H1 (cell line): ENCODE measurements at regions not wholly inside any gene's neighbourhood (a gene's known extent, or its start where the extent isn't known, plus 50 kb on each side); places are given as distances from the start of the nearest gene placed in this dataset.

Source experiments
- CTCF ChIA-PET: fragments of 300-600 bp; sonication (Branson Sonifier 250); formaldehyde crosslinking; loops from one replicate; lab custom pipeline; 2021; ENCODE audit not compliant: partially characterized antibody; lab: Charles Lee
- POLR2A ChIA-PET: fragments of 300-600 bp; sonication (Branson Sonifier 250); formaldehyde crosslinking; loops from one replicate; lab custom pipeline; 2021; ENCODE audit warnings: inconsistent platforms; ENCODE audit not compliant: partially characterized antibody; lab: Charles Lee
- DNase-seq, 2 experiments: peaks; one replicate each; pipeline versions ENCODE4 v3.0.0 to v3.0.0-alpha.2; 2010 to 2022; ENCODE audit warnings: low spot score in 2 of 2, low read depth in 1 of 2, mixed read lengths in 1 of 2
- FAIRE-seq: peaks from 2 replicates; lab custom pipeline; 2011; peaks lifted over from hg19 to GRCh38; lab: Jason Lieb, UNC
- H2AFZ ChIP-seq: 2 replicates; pipeline ENCODE4 v1.8.1; 2012; ENCODE audit warnings: low read length, inconsistent platforms
- H2AK5ac ChIP-seq: 2 replicates; pipeline ENCODE4 v1.6.1; 2013; ENCODE audit warnings: low read depth, low read length
- H2BK120ac ChIP-seq: replicated peaks from 2 replicates; pipeline ENCODE3; 2013; ENCODE audit warnings: low read depth, low read length, inconsistent platforms
- H2BK12ac ChIP-seq: 2 replicates; pipeline ENCODE4 v1.6.1; 2013; ENCODE audit warnings: low read depth, low read length
- H2BK15ac ChIP-seq: 2 replicates; pipeline ENCODE4 v1.6.1; 2013; ENCODE audit warnings: low read length
- H2BK20ac ChIP-seq: 2 replicates; pipeline ENCODE4 v1.6.1; 2013; ENCODE audit warnings: low read length
- H2BK5ac ChIP-seq: 2 replicates; pipeline ENCODE4 v1.6.1; 2013; ENCODE audit warnings: low read depth, low read length
- H3K14ac ChIP-seq: 2 replicates; pipeline ENCODE4 v1.6.1; 2013; ENCODE audit warnings: inconsistent platforms; ENCODE audit not compliant: insufficient read length
- H3K18ac ChIP-seq: 2 replicates; pipeline ENCODE4 v1.6.1; 2013; ENCODE audit warnings: low read length; ENCODE audit errors: extremely low read depth
- H3K23ac ChIP-seq: 2 replicates; pipeline ENCODE4 v1.6.1; 2013; ENCODE audit warnings: inconsistent platforms; ENCODE audit not compliant: insufficient read length
- H3K23me2 ChIP-seq: 2 replicates; pipeline ENCODE4 v1.6.1; 2013; ENCODE audit warnings: low read depth, low read length
- H3K27ac ChIP-seq: 2 replicates; pipeline ENCODE4 v1.6.1; 2011; ENCODE audit warnings: low read depth, low read length, inconsistent platforms
- H3K27me3 ChIP-seq, 4 experiments: replicated peaks in 1 of 4; 1 replicate in 1 of 4; 2 replicates in 3 of 4; pipeline versions ENCODE4 v1.6.1 to v1.8.1; 2011 to 2013; ENCODE audit warnings: low read length in 3 of 4, mild to moderate bottlenecking in 3 of 4, inconsistent platforms in 2 of 4, mixed read lengths in 2 of 4, moderate library complexity in 1 of 4; ENCODE audit not compliant: control insufficient read depth in 3 of 4, insufficient read depth in 3 of 4; ENCODE audit errors: extremely low read depth in 1 of 4
- H3K36me3 ChIP-seq, 4 experiments: 2 replicates each; pipeline versions ENCODE4 v1.6.1 to v1.8.1; 2011 to 2013; ENCODE audit warnings: mild to moderate bottlenecking in 4 of 4, low read length in 3 of 4, moderate library complexity in 2 of 4, control low read depth in 1 of 4, inconsistent platforms in 1 of 4; ENCODE audit not compliant: insufficient read depth in 4 of 4, control insufficient read depth in 2 of 4
- H3K4ac ChIP-seq: replicated peaks from 2 replicates; pipeline ENCODE3; 2013; ENCODE audit warnings: low read length, low read depth, mixed read lengths, inconsistent platforms; ENCODE audit not compliant: insufficient read length
- H3K4me1 ChIP-seq, 4 experiments: replicated peaks in 1 of 4; 1 replicate in 1 of 4; 2 replicates in 3 of 4; pipeline versions ENCODE4 v1.6.1 to v1.8.1; 2011 to 2013; ENCODE audit warnings: low read length in 3 of 4, inconsistent platforms in 2 of 4, mixed read lengths in 1 of 4; ENCODE audit not compliant: insufficient read depth in 4 of 4, control insufficient read depth in 3 of 4
- H3K4me2 ChIP-seq, 2 experiments: 2 replicates each; pipeline versions ENCODE4 v1.6.1 to v1.8.1; 2011 to 2013; ENCODE audit warnings: low read depth in 2 of 2, low read length in 2 of 2, control low read depth in 1 of 2, inconsistent platforms in 1 of 2, mild to moderate bottlenecking in 1 of 2; ENCODE audit not compliant: insufficient read depth in 1 of 2
- H3K4me3 ChIP-seq, 4 experiments: fragments of 200-600, 300-600 bp in 1 of 4; sonication (generic), shearing (Covaris generic), sonication (Bioruptor Twin) in 1 of 4; 2 replicates each; pipeline versions ENCODE4 v1.5.1 to v1.8.1; 2011 to 2016; ENCODE audit warnings: low read length in 4 of 4, low read depth in 3 of 4, control low read depth in 2 of 4, inconsistent platforms in 2 of 4, mild to moderate bottlenecking in 2 of 4, mixed read lengths in 1 of 4, moderate library complexity in 1 of 4; ENCODE audit not compliant: insufficient read depth in 2 of 4; ENCODE audit errors: extremely low read depth in 1 of 4
- H3K56ac ChIP-seq: replicated peaks from 2 replicates; pipeline ENCODE3; 2013; ENCODE audit warnings: low read depth, mild to moderate bottlenecking, mixed read lengths, low read length, inconsistent platforms; ENCODE audit not compliant: insufficient read length
- H3K79me1 ChIP-seq: 2 replicates; pipeline ENCODE4 v1.6.1; 2013; ENCODE audit warnings: low read depth, low read length, control low read depth
- H3K79me2 ChIP-seq, 2 experiments: 2 replicates each; pipeline versions ENCODE4 v1.6.1 to v1.8.1; 2012 to 2013; ENCODE audit warnings: low read length in 2 of 2, mild to moderate bottlenecking in 2 of 2, inconsistent platforms in 1 of 2; ENCODE audit not compliant: insufficient read depth in 2 of 2, control insufficient read depth in 1 of 2
- H3K9ac ChIP-seq, 4 experiments: replicated peaks in 1 of 4; 1 replicate in 1 of 4; 2 replicates in 3 of 4; pipeline versions ENCODE4 v1.6.1 to v1.8.1; 2011 to 2013; ENCODE audit warnings: low read depth in 3 of 4, low read length in 3 of 4, control low read depth in 2 of 4, mild to moderate bottlenecking in 2 of 4, moderate library complexity in 2 of 4, inconsistent platforms in 1 of 4; ENCODE audit errors: extremely low read depth in 1 of 4
- H3K9me3 ChIP-seq, 2 experiments: 2 replicates each; pipeline versions ENCODE4 v1.6.1 to v1.8.1; 2012 to 2013; ENCODE audit warnings: mild to moderate bottlenecking in 2 of 2, moderate library complexity in 2 of 2, control low read depth in 1 of 2, inconsistent platforms in 1 of 2, low read depth in 1 of 2, low read length in 1 of 2, mixed read lengths in 1 of 2; ENCODE audit not compliant: insufficient read depth in 2 of 2
- H4K20me1 ChIP-seq, 2 experiments: replicated peaks in 1 of 2; 2 replicates each; pipeline versions ENCODE3 to v1.8.1; 2011 to 2013; ENCODE audit warnings: inconsistent platforms in 2 of 2, low read length in 2 of 2, mild to moderate bottlenecking in 1 of 2; ENCODE audit not compliant: insufficient read depth in 2 of 2, control insufficient read depth in 1 of 2
- H4K5ac ChIP-seq: 2 replicates; pipeline ENCODE4 v1.6.1; 2013; ENCODE audit warnings: low read length, low read depth, mixed read lengths, inconsistent platforms; ENCODE audit not compliant: insufficient read length
- H4K8ac ChIP-seq: 2 replicates; pipeline ENCODE4 v1.8.0; 2013; ENCODE audit warnings: mild to moderate bottlenecking, moderate library complexity, low read length, inconsistent platforms; ENCODE audit not compliant: insufficient read depth; ENCODE audit errors: extremely low read depth
- H4K91ac ChIP-seq: replicated peaks from 2 replicates; pipeline ENCODE3; 2013; ENCODE audit warnings: low read length, mixed read lengths, inconsistent platforms; ENCODE audit not compliant: insufficient read length
- ASH2L ChIP-seq: fragments of 200-600, 300-600 bp; sonication (generic); IDR thresholded peaks from one replicate; pipeline ENCODE4 v1.7.1; 2017; ENCODE audit warnings: low read length
- BCL11A ChIP-seq, 2 experiments: IDR thresholded peaks; one replicate each; pipeline ENCODE4 v1.6.1; 2011; ENCODE audit warnings: low read depth in 2 of 2, low read length in 2 of 2, mild to moderate bottlenecking in 2 of 2
- CBX8 ChIP-seq: fragments of 300-800, 300-1000 bp; sonication (generic); IDR thresholded peaks from 2 replicates; pipeline ENCODE4 v1.7.1; 2016; ENCODE audit warnings: low read depth, low read length, borderline replicate concordance
- GTF2F1 ChIP-seq: IDR thresholded peaks from 2 replicates; pipeline ENCODE4 v1.6.1; 2012; ENCODE audit warnings: low read depth, low read length, improper control_type of control experiment, borderline replicate concordance
- KDM1A ChIP-seq: fragments of 200-600, 300-600 bp; sonication (generic); IDR thresholded peaks from 2 replicates; pipeline ENCODE4 v1.7.1; 2016; ENCODE audit warnings: mild to moderate bottlenecking, low read length, borderline replicate concordance
- MAFK ChIP-seq: IDR thresholded peaks from 2 replicates; pipeline ENCODE4 v1.6.1; 2012; ENCODE audit warnings: low read depth, mild to moderate bottlenecking, improper control_type of control experiment, low read length
- NRF1 ChIP-seq: IDR thresholded peaks from 2 replicates; pipeline ENCODE4 v1.6.1; 2011; ENCODE audit warnings: mild to moderate bottlenecking, low read depth, low read length, improper control_type of control experiment
- POLR2A ChIP-seq, 2 experiments: IDR thresholded peaks; 1 replicate in 1 of 2; 2 replicates in 1 of 2; pipeline ENCODE4 v1.6.1; 2011; ENCODE audit warnings: low read depth in 2 of 2, low read length in 2 of 2, mild to moderate bottlenecking in 2 of 2; ENCODE audit errors: control extremely low read depth in 1 of 2
- RFX5 ChIP-seq: IDR thresholded peaks from 2 replicates; pipeline ENCODE4 v1.6.1; 2011; ENCODE audit warnings: low read depth, low read length, improper control_type of control experiment, borderline replicate concordance
- RNF2 ChIP-seq: fragments of 200-900, 300-1000 bp; sonication (generic); IDR thresholded peaks from 2 replicates; pipeline ENCODE4 v1.7.1; 2016; ENCODE audit warnings: borderline replicate concordance, low read depth, mild to moderate bottlenecking, antibody characterized with exemption, low read length; ENCODE audit not compliant: poor library complexity, severe bottlenecking; ENCODE audit errors: missing control alignments
- SIRT6 ChIP-seq: IDR thresholded peaks from one replicate; pipeline ENCODE4 v1.7.1; 2012; ENCODE audit warnings: low read length, inconsistent platforms
- SP1 ChIP-seq: IDR thresholded peaks from 2 replicates; pipeline ENCODE4 v1.6.1; 2011; ENCODE audit warnings: low read depth, low read length
- SRF ChIP-seq: IDR thresholded peaks from 2 replicates; pipeline ENCODE4 v1.6.1; 2011; ENCODE audit warnings: mild to moderate bottlenecking, low read depth, low read length, moderate library complexity
- TBP ChIP-seq: IDR thresholded peaks from 2 replicates; pipeline ENCODE4 v1.6.1; 2011; ENCODE audit warnings: low read depth, low read length, improper control_type of control experiment
- WGBS, 2 experiments: shearing (Covaris generic) in 1 of 2; methylation state at CpG; one replicate each; pipeline versions ENCODE4 v1.1.6 to v1.1.7; 2013 to 2015; ENCODE audit warnings: low lambda C conversion rate in 2 of 2, mixed read lengths in 2 of 2, inconsistent platforms in 1 of 2, low coverage in 1 of 2, missing lambda C conversion rate in 1 of 2; ENCODE audit not compliant: insufficient replicate concordance in 2 of 2, insufficient coverage in 1 of 2, insufficient read length in 1 of 2; ENCODE audit errors: extremely low coverage in 1 of 2, missing lambda C conversion rate in 1 of 2; 5-methylcytosine and 5-hydroxymethylcytosine counted together

GRCh38 chr19:28618504-28618903, 594.4 kb downstream of the UQCRFS1 start (continued):
- no peak for TF ChIP-seq SP1

GRCh38 chr19:28615966-28616365, 597.0 kb downstream of the UQCRFS1 start:
- ChIA-PET CTCF (no interaction called here), POLR2A (no interaction called here)
- Histone ChIP-seq H3K36me3 (peaks cover 0 to 4% (median 0%) of the 10 kb centered on the region in 4 experiments; a peak in 1 of 8 replicates), H2BK20ac (no peak overlapping the region), H2BK5ac (no peak overlapping the region), H4K20me1 (no peaks in the 10 kb centered on the region), H3K79me1 (peaks cover 3% of the 10 kb centered on the region; the same call in 1 of the 2 replicates), H3K9me3 (0 out of 4 replicates have a peak, but pooled peaks cover 4% of the 10 kb centered on the region in 2 experiments), H4K8ac (no peak overlapping the region), H3K79me2 (no peaks in the 10 kb centered on the region), H2BK120ac (no peak overlapping the region), H4K91ac (no peak overlapping the region), H3K56ac (no peak overlapping the region), H2BK15ac (no peak overlapping the region), H3K4me3 (no peak overlapping the region), H3K9ac (no peak overlapping the region), H3K23ac (no peak overlapping the region), H3K18ac (no peak overlapping the region), H3K4me1 (no peaks in the 10 kb centered on the region), H3K14ac (no peak overlapping the region), H3K27ac (no peak overlapping the region), H4K5ac (no peak overlapping the region), H2AFZ (no peak overlapping the region), H3K4ac (no peak overlapping the region), H3K27me3 (no peaks in the 10 kb centered on the region), H2BK12ac (no peak overlapping the region), H2AK5ac (no peak overlapping the region), H3K23me2 (no peaks in the 10 kb centered on the region), H3K4me2 (no peak overlapping the region)
- FAIRE-seq: no peak
- no peak for DNase-seq
- TF ChIP-seq MAFK (no peak), RNF2 (no peak), KDM1A (no peak), RFX5 (no peak), BCL11A (IDR thresholded peaks at IDR 0.05; ENCODE audit: low read depth in 2 of 2, low read length in 2 of 2) (no peak), TBP (no peak), SRF (no peak), CBX8 (no peak), NRF1 (no peak), GTF2F1 (no peak), SIRT6 (no peak), POLR2A (IDR thresholded peaks at IDR 0.05; ENCODE audit: control extremely low read depth in 1 of 2, low read depth in 2 of 2, low read length in 2 of 2) (no peak), ASH2L (no peak)
- 92% methylated on average over 1 of the region's 1 CpG; no CpG with 5 or more reads in 1 of the 2 experiments for WGBS, 2 experiments
